Vagina (tissue), 2 donors: ENCODE measurements at regions not wholly inside any gene's neighbourhood (a gene's known extent, or its start where the extent isn't known, plus 50 kb on each side); places are given as distances from the start of the nearest gene placed in this dataset.

Source experiments
- POLR2AphosphoS5 ChIP-seq, 2 donors: sonication (generic); formaldehyde crosslinking; IDR thresholded peaks; one replicate each; pipeline ENCODE4 v1.9.0; 2017; ENCODE audit warnings: antibody characterized with exemption in 2 of 2, mild to moderate bottlenecking in 2 of 2, low read depth in 1 of 2; ENCODE audit not compliant: insufficient read depth in 1 of 2
- TF ChIP-seq, protein P1 (sequence below), 3 experiments: fragments of 450-650 bp in 2 of 3; fragments of 200-600 bp in 1 of 3; sonication (generic) in 1 of 3; IDR thresholded peaks; one replicate each; pipeline ENCODE4 v1.5.1; 2017 to 2019; ENCODE audit warnings: antibody characterized with exemption in 3 of 3, mild to moderate bottlenecking in 2 of 3, moderate library complexity in 2 of 3

DNA sequence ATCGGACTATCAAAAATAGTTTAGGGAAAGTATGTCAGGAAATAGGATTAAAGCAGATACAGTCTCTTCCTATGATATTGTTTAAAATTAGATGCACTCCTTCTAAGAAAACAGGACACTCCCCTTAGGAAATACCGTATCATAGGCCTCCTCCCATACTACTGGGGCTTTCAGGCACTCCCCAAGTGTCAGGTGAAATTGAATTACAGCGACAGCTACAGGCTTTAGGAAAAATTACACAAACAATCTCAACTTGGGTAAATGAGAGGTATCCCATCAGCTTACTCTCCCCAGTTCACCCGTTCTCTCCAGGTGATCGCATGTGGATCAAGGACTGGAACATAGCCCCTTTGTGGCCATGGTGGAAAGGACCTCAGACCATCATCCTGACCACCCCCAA is 110.4 kb upstream of the EPB41L4A start:
- TF ChIP-seq POLR2AphosphoS5 (IDR thresholded peaks at IDR 0.05; ENCODE audit: insufficient read depth in 1 of 2, low read depth in 1 of 2): no peak
- TF ChIP-seq, protein P1, sequence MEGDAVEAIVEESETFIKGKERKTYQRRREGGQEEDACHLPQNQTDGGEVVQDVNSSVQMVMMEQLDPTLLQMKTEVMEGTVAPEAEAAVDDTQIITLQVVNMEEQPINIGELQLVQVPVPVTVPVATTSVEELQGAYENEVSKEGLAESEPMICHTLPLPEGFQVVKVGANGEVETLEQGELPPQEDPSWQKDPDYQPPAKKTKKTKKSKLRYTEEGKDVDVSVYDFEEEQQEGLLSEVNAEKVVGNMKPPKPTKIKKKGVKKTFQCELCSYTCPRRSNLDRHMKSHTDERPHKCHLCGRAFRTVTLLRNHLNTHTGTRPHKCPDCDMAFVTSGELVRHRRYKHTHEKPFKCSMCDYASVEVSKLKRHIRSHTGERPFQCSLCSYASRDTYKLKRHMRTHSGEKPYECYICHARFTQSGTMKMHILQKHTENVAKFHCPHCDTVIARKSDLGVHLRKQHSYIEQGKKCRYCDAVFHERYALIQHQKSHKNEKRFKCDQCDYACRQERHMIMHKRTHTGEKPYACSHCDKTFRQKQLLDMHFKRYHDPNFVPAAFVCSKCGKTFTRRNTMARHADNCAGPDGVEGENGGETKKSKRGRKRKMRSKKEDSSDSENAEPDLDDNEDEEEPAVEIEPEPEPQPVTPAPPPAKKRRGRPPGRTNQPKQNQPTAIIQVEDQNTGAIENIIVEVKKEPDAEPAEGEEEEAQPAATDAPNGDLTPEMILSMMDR (IDR thresholded peaks at IDR 0.05): no peak
